ENCODE measurements at regions not wholly inside any gene's neighbourhood (a gene's known extent, or its start where the extent isn't known, plus 50 kb on each side); places are given as distances from the start of the nearest gene placed in this dataset.
"Not testable (repeated sequence)": the region's sequence is repeated elsewhere in the genome, so short reads cannot be mapped to it uniquely, and the experiment has no call there.

GRCh38 chr3:59374091-59374817 lies 324.4 kb upstream of the CFAP20DC start:
- intact Hi-C loops (cut with micrococcal nuclease), result no loop called here

GRCh38 chr3:59372346-59372745 lies 322.5 kb upstream of the CFAP20DC start:
- intact Hi-C loops (cut with micrococcal nuclease), result no loop called here

GRCh38 chr3:59368900-59369675 lies 319.3 kb upstream of the CFAP20DC start:
- intact Hi-C loops (cut with micrococcal nuclease), result no loop called here

- intact Hi-C loops (cut with micrococcal nuclease), result no loop called here
Observed at GRCh38 chr3:59367150-59367549, 317.3 kb upstream of the CFAP20DC start.

- intact Hi-C loops (cut with micrococcal nuclease), result no loop called here
Observed at GRCh38 chr3:59366218-59366617, 316.4 kb upstream of the CFAP20DC start.

DNA sequence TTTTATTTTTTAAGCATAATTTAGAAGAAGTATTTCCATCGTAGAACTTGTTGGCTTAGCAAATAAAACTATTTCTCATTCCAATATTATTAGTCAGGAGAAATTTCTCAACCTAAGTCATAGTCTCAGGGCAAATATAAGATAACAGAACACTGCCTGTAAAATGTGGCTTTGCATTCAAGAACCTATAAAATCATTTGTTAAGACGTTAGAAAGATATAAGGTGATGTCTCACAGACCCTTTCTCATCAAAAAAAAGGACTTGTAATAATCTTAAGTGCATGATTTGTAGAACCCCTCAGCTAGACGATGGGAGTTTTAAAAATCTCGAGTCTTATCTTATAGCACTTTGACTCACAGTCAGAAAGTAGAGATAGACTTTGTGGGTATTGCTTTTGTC lies 314.7 kb upstream of the CFAP20DC start:
- intact Hi-C loops (cut with micrococcal nuclease), result no loop called here

DNA sequence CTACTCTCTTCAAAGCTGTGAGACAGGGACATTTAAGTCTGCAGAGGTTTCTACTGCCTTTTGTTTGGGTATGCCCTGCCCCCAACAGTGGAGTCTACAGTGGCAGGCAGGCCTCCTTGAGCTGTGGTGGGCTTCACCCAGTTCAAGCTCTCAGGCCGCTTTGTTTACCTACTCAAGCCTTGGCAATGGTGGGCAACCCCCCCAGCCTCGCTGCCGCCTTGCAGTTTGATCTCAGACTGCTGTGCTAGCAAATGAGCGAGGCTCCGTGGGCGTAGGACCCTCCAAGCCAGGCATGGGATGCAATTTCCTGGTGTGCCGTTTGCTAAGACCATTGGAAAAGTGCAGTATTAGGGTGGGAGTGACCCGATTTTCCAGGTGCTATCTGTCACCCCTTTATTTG lies 310.5 kb upstream of the CFAP20DC start:
- intact Hi-C loops (cut with micrococcal nuclease), result not testable (repeated sequence)

- intact Hi-C loops (cut with micrococcal nuclease), result no loop called here
Observed at GRCh38 chr3:59341459-59341858, 291.6 kb upstream of the CFAP20DC start.

- intact Hi-C loops (cut with micrococcal nuclease), result no loop called here
Observed at GRCh38 chr3:59339818-59340217, 290.0 kb upstream of the CFAP20DC start.

GRCh38 chr3:59338934-59339333 lies 289.1 kb upstream of the CFAP20DC start:
- intact Hi-C loops (cut with micrococcal nuclease), result no loop called here

DNA sequence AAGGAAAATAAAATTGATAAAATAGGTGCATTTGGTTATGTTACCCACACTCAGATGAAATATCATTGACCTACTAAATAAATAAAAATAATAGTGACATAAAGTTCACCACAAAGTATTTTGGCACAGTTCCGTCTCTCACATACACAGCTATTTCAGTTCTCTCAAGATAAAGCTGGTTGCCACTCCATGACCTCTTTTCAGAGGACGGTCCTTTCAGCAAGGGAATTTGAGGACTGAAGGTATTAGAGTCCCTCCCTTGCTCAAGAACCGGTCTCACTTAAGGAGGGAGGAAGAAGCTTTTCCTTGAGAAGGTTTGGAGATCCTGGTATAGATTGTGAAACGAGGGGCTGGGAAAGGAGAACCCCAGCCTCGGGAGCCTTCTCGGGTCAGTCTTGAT lies 285.5 kb upstream of the CFAP20DC start:
- intact Hi-C loops (cut with micrococcal nuclease), result no loop called here

DNA sequence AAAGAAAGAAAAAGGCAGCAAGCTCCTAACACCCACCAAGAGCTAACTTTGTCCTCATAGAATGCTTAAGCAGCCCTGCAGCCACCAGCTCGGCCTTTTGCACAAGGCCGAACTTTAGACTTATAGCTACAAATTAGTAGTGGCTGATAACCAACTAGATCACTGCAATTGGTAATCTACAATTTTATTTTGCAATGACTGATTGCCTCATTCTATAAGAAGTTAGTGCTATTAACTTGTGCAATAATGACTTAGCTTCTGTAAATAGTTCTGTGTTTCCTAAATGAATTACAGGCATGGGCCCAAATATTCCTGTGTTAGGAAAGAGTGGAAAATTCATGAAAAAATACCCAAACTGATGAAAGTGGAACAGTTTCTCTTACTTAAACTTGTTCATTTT lies 284.8 kb upstream of the CFAP20DC start:
- intact Hi-C loops (cut with micrococcal nuclease), result no loop called here

- intact Hi-C loops (cut with micrococcal nuclease), result no loop called here
Observed at GRCh38 chr3:59327376-59327808, 277.6 kb upstream of the CFAP20DC start.

- intact Hi-C loops (cut with micrococcal nuclease), result no loop called here
Observed at GRCh38 chr3:59326246-59327024, 276.6 kb upstream of the CFAP20DC start.

- intact Hi-C loops (cut with micrococcal nuclease), result no loop called here
Observed at GRCh38 chr3:59321881-59322540, 272.2 kb upstream of the CFAP20DC start.

DNA sequence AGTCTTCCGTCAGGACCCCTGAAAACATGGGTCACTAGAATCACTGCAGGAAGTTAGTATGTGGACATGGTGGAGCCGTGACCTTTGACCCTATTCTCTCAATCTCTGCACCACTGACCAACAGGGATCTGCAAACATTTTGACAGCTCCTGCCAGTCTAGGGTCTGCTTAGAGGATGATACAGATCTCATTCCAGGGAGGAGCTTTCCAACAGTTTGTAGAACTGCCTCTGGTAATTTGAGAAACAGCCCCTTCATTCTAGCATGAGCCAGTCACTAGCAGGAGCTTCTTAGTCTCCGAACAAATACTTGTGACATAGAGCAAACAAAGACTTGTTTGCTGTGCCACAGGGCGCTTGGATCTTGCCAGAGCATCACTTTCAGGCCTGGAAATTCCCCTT lies 270.3 kb upstream of the CFAP20DC start:
- intact Hi-C loops (cut with micrococcal nuclease), result no loop called here

- intact Hi-C loops (cut with micrococcal nuclease), result loop anchor here (10.0 kb wide), 2 partner anchors 105 to 765 kb away; no protein-coding TSS in a partner anchor
Observed at GRCh38 chr3:59319442-59319841, 269.6 kb upstream of the CFAP20DC start.

- intact Hi-C loops (cut with micrococcal nuclease), result loop anchor here (10.0 kb wide), 2 partner anchors 106 to 766 kb away; no protein-coding TSS in a partner anchor
Observed at GRCh38 chr3:59318881-59319280, 269.1 kb upstream of the CFAP20DC start.

- intact Hi-C loops (cut with micrococcal nuclease), result loop anchor here (10.0 kb wide), 2 partner anchors 107 to 767 kb away; no protein-coding TSS in a partner anchor
Observed at GRCh38 chr3:59317386-59317785, 267.6 kb upstream of the CFAP20DC start.

DNA sequence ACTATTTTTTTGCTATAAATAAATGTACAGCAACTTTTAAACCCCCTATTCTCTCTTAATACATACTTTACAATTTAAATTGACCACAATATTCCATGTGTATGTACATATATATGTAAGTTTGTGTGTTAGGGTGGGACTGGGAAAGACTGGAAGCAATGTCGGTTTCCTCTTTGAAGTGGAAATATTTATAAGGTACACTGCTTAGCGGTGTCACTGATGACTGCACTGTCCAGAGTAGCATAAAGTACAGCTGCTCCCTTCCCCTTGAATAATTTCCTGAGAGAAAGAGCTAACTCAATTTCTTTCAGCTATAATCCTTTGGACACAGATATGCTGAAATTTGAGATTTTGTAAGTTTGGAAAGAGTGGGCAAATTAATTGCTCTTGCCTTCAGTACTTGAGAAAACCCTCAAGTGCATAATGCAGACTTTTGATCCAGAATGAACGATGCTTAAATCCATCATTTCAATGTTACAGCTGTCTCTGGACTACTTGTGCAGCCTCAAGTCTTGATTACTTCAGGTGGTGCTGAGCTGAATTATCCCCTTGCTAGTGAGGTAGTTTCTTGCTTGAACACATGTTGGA lies 267.0 kb upstream of the CFAP20DC start:
- intact Hi-C loops (cut with micrococcal nuclease), result loop anchor here (10.0 kb wide), 2 partner anchors 108 to 768 kb away; no protein-coding TSS in a partner anchor

- intact Hi-C loops (cut with micrococcal nuclease), result loop anchor here (1.0 to 10.0 kb wide), 8 partner anchors 74 to 771 kb away; no protein-coding TSS in a partner anchor
Observed at GRCh38 chr3:59313365-59313764, 263.5 kb upstream of the CFAP20DC start.
